ENCODE measurements at regions not wholly inside any gene's neighbourhood (a gene's known extent, or its start where the extent isn't known, plus 50 kb on each side); places are given as distances from the start of the nearest gene placed in this dataset.

GRCh38 chr1:177514207-177514606, 343.4 kb downstream of the BRINP2 start:
- TF ChIP-seq POLR2AphosphoS5 (IDR thresholded peaks at IDR 0.05), result no peak
- no peak for TF ChIP-seq CTCF (IDR thresholded peaks at IDR 0.05)
- TF ChIP-seq POLR2A (IDR thresholded peaks at IDR 0.05), result no peak
